Suprapubic skin (tissue), 4 donors: ENCODE measurements at regions not wholly inside any gene's neighbourhood (a gene's known extent, or its start where the extent isn't known, plus 50 kb on each side); places are given as distances from the start of the nearest gene placed in this dataset.

ENCODE experiments used
- DNase-seq, 2 donors: peaks; one replicate each; pipeline ENCODE4 v3.0.0-alpha.2; 2019; ENCODE audit warnings: low spot score in 2 of 2
- H3K27ac ChIP-seq: fragments of 200-600 bp; sonication (generic); one replicate; pipeline ENCODE4 v1.5.1; 2019
- H3K27me3 ChIP-seq: fragments of 200-600 bp; sonication (generic); one replicate; pipeline ENCODE4 v1.5.1; 2019
- H3K36me3 ChIP-seq: fragments of 200-600 bp; sonication (generic); one replicate; pipeline ENCODE4 v1.5.1; 2019
- H3K4me1 ChIP-seq: fragments of 200-600 bp; sonication (generic); one replicate; pipeline ENCODE4 v1.5.1; 2019
- H3K4me3 ChIP-seq: fragments of 200-600 bp; sonication (generic); one replicate; pipeline ENCODE4 v1.5.1; 2019; ENCODE audit warnings: mild to moderate bottlenecking
- H3K9me3 ChIP-seq: fragments of 200-600 bp; sonication (generic); one replicate; pipeline ENCODE4 v1.5.1; 2019
- CTCF ChIP-seq, 2 donors: fragments of 200-600 bp in 1 of 2; fragments of 450-650 bp in 1 of 2; sonication (generic) in 1 of 2; IDR thresholded peaks; one replicate each; pipeline ENCODE4 v1.5.1; 2016 to 2019; ENCODE audit warnings: antibody characterized with exemption in 2 of 2, mild to moderate bottlenecking in 1 of 2, moderate library complexity in 1 of 2
- EP300 ChIP-seq: sonication (generic); formaldehyde crosslinking; IDR thresholded peaks from one replicate; pipeline ENCODE4 v1.6.1; 2017; ENCODE audit warnings: antibody characterized with exemption
- POLR2A ChIP-seq, 2 donors: fragments of 450-650 bp; IDR thresholded peaks; one replicate each; pipeline ENCODE4 v1.6.1; 2017; ENCODE audit warnings: antibody characterized with exemption in 2 of 2, mild to moderate bottlenecking in 2 of 2, moderate library complexity in 2 of 2
- POLR2AphosphoS5 ChIP-seq, 3 donors: sonication (generic); formaldehyde crosslinking; IDR thresholded peaks; one replicate each; pipeline ENCODE4 v1.6.1; 2017; ENCODE audit warnings: antibody characterized with exemption in 3 of 3
- WGBS: methylation state at CpG from one replicate; pipeline ENCODE4 v1.1.5; 2018; 5-methylcytosine and 5-hydroxymethylcytosine counted together

GRCh38 chr2:173599821-173600359, 245.2 kb downstream of the CDCA7 start:
- Histone ChIP-seq H3K4me1 (no peaks in the 10 kb centered on the region), H3K4me3 (no peak overlapping the region), H3K27me3 (no peaks in the 10 kb centered on the region), H3K9me3 (no peaks in the 10 kb centered on the region), H3K27ac (no peak overlapping the region), H3K36me3 (no peaks in the 10 kb centered on the region)
- no peak for DNase-seq
- no peak for TF ChIP-seq POLR2AphosphoS5 (IDR thresholded peaks at IDR 0.05)
- TF ChIP-seq POLR2A (IDR thresholded peaks at IDR 0.05): no peak
- WGBS: 60% methylated on average over 5 of the region's 5 CpGs

GRCh38 chr2:173602153-173602795, 247.6 kb downstream of the CDCA7 start:
- no peaks in the 10 kb centered on the region for H3K9me3 ChIP-seq
- H3K27me3 ChIP-seq: no peaks in the 10 kb centered on the region
- H3K4me1 ChIP-seq: no peaks in the 10 kb centered on the region
- H3K4me3 ChIP-seq: no peak overlapping the region
- H3K27ac ChIP-seq: no peak overlapping the region
- 95% methylated on average over 6 of the region's 6 CpGs for WGBS
- TF ChIP-seq EP300 (no peak), CTCF (IDR thresholded peaks at IDR 0.05) (no peak), POLR2AphosphoS5 (IDR thresholded peaks at IDR 0.05) (no peak), POLR2A (IDR thresholded peaks at IDR 0.05) (no peak)
- no peaks in the 10 kb centered on the region for H3K36me3 ChIP-seq
- no peak for DNase-seq

- 38% methylated on average over 1 of the region's 1 CpG for WGBS
- H3K27me3 ChIP-seq: no peaks in the 10 kb centered on the region
- TF ChIP-seq CTCF (IDR thresholded peaks at IDR 0.05) (no peak), EP300 (no peak), POLR2AphosphoS5 (IDR thresholded peaks at IDR 0.05) (no peak), POLR2A (IDR thresholded peaks at IDR 0.05) (no peak)
- no peak for DNase-seq
- H3K4me1 ChIP-seq: no peaks in the 10 kb centered on the region
- no peaks in the 10 kb centered on the region for H3K36me3 ChIP-seq
- no peak overlapping the region for H3K4me3 ChIP-seq
- no peak overlapping the region for H3K27ac ChIP-seq
- H3K9me3 ChIP-seq: no peaks in the 10 kb centered on the region
Measured at GRCh38 chr2:173605994-173606393, 251.3 kb downstream of the CDCA7 start.

GRCh38 chr2:173606619-173607248, 252.1 kb downstream of the CDCA7 start:
- Histone ChIP-seq H3K36me3 (no peaks in the 10 kb centered on the region), H3K9me3 (no peaks in the 10 kb centered on the region), H3K4me3 (no peak overlapping the region), H3K27ac (no peak overlapping the region), H3K27me3 (no peaks in the 10 kb centered on the region), H3K4me1 (no peaks in the 10 kb centered on the region)
- no peak for DNase-seq
- TF ChIP-seq POLR2AphosphoS5 (IDR thresholded peaks at IDR 0.05): no peak
- TF ChIP-seq EP300: no peak
- TF ChIP-seq POLR2A (IDR thresholded peaks at IDR 0.05): no peak
- no peak for TF ChIP-seq CTCF (IDR thresholded peaks at IDR 0.05)
- 79% methylated on average over 5 of the region's 5 CpGs for WGBS

GRCh38 chr2:173607606-173608311, 253.1 kb downstream of the CDCA7 start:
- Histone ChIP-seq H3K9me3 (no peaks in the 10 kb centered on the region), H3K36me3 (no peaks in the 10 kb centered on the region), H3K4me1 (no peaks in the 10 kb centered on the region), H3K27ac (no peak overlapping the region), H3K27me3 (no peaks in the 10 kb centered on the region), H3K4me3 (no peak overlapping the region)
- no peak for TF ChIP-seq POLR2AphosphoS5 (IDR thresholded peaks at IDR 0.05)
- TF ChIP-seq CTCF (IDR thresholded peaks at IDR 0.05): no peak
- TF ChIP-seq EP300: no peak
- TF ChIP-seq POLR2A (IDR thresholded peaks at IDR 0.05): no peak
- WGBS: 64% methylated on average over 7 of the region's 7 CpGs
- DNase-seq: no peak
